ENCODE measurements at regions not wholly inside any gene's neighbourhood (a gene's known extent, or its start where the extent isn't known, plus 50 kb on each side); places are given as distances from the start of the nearest gene placed in this dataset.

- no peak for TF ChIP-seq POLR2AphosphoS5 (IDR thresholded peaks at IDR 0.05; ENCODE audit: low read depth, low read length)
- no peak for TF ChIP-seq TAF1 (IDR thresholded peaks at IDR 0.05; ENCODE audit: borderline replicate concordance, insufficient read depth, low read length)
- no peak for TF ChIP-seq SIN3A (IDR thresholded peaks at IDR 0.05; ENCODE audit: borderline replicate concordance, insufficient read depth, low read length)
- no peak for TF ChIP-seq REST (IDR thresholded peaks at IDR 0.05; ENCODE audit: insufficient read depth in 1 of 2, low read depth in 2 of 2, low read length in 2 of 2)
These were observed 329.2 kb downstream of the ARRDC4 start for GRCh38 chr15:98289747-98290146.

Measured in PFSK-1 (cell line).